HepG2 (cell line): ENCODE measurements at regions not wholly inside any gene's neighbourhood (a gene's known extent, or its start where the extent isn't known, plus 50 kb on each side); places are given as distances from the start of the nearest gene placed in this dataset.

Source experiments
- CTCF ChIP-seq: sonication (generic); formaldehyde crosslinking; IDR thresholded peaks from 2 replicates; pipeline ENCODE4 v1.5.0; 2020; ENCODE audit warnings: mild to moderate bottlenecking, missing genetic modification reagents, moderate library complexity
- ELF1 ChIP-seq: sonication (generic); formaldehyde crosslinking; IDR thresholded peaks from 2 replicates; pipeline ENCODE4 v1.4.0; 2020; ENCODE audit warnings: missing genetic modification reagents
- FOXJ3 ChIP-seq: sonication (generic); formaldehyde crosslinking; IDR thresholded peaks from 2 replicates; pipeline ENCODE4 v1.4.0; 2020; ENCODE audit warnings: missing genetic modification reagents, mild to moderate bottlenecking, borderline replicate concordance
- POLR2A ChIP-seq, 2 experiments: IDR thresholded peaks; 2 replicates each; pipeline ENCODE4 v1.6.1; 2011; ENCODE audit warnings: low read depth in 2 of 2, low read length in 2 of 2, mild to moderate bottlenecking in 1 of 2, moderate library complexity in 1 of 2; ENCODE audit not compliant: insufficient read depth in 1 of 2
- SNAPC5 ChIP-seq: sonication (generic); formaldehyde crosslinking; IDR thresholded peaks from 2 replicates; pipeline ENCODE4 v1.8.1; 2023; ENCODE audit warnings: mild to moderate bottlenecking, missing genetic modification reagents, borderline replicate concordance
- ZNF251 ChIP-seq: sonication (generic); formaldehyde crosslinking; IDR thresholded peaks from 2 replicates; pipeline ENCODE4 v1.9.0; 2021; ENCODE audit warnings: mild to moderate bottlenecking, missing genetic modification reagents
- ZNF431 ChIP-seq: sonication (generic); formaldehyde crosslinking; IDR thresholded peaks from 2 replicates; pipeline ENCODE4 v1.9.0; 2022; ENCODE audit warnings: missing genetic modification reagents, low read depth, mild to moderate bottlenecking, borderline replicate concordance
- ZNF598 ChIP-seq: sonication (generic); formaldehyde crosslinking; IDR thresholded peaks from 2 replicates; pipeline ENCODE4 v1.5.1; 2020; ENCODE audit warnings: mild to moderate bottlenecking, missing genetic modification reagents, borderline replicate concordance
- ZNF672 ChIP-seq: sonication (generic); formaldehyde crosslinking; IDR thresholded peaks from 2 replicates; pipeline ENCODE4 v1.8.1; 2022; ENCODE audit warnings: missing genetic modification reagents
- TF ChIP-seq, protein P1 (sequence below), 2 experiments: IDR thresholded peaks; 2 replicates each; pipeline ENCODE4 v1.6.1; 2011 to 2012; ENCODE audit warnings: low read length in 2 of 2, borderline replicate concordance in 1 of 2, low read depth in 1 of 2, mild to moderate bottlenecking in 1 of 2, moderate library complexity in 1 of 2
- TF ChIP-seq, protein P2 (sequence below): sonication (generic); formaldehyde crosslinking; IDR thresholded peaks from 2 replicates; pipeline ENCODE4 v1.5.0; 2020; ENCODE audit warnings: mild to moderate bottlenecking, missing genetic modification reagents

DNA sequence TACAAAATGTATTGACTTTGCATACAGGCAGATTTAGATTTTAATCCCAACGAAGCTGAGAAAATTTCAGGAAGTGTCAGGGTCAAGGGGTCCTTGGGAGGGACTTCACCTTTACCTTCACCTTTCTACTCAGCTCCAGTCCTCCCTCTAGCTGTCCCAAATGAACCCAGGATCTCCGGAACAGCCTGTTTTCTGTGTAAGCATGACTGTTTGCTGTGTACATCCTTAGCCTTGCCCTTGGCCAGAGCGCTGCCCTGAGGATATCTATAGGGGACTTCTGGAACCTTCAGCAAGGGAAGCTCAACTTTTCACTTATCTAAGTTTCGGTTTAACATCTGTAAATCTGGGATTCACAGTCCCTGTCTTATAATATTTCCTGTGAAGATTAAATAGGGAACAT is 246.8 kb upstream of the ST6GAL2 start:
- TF ChIP-seq, protein P1, sequence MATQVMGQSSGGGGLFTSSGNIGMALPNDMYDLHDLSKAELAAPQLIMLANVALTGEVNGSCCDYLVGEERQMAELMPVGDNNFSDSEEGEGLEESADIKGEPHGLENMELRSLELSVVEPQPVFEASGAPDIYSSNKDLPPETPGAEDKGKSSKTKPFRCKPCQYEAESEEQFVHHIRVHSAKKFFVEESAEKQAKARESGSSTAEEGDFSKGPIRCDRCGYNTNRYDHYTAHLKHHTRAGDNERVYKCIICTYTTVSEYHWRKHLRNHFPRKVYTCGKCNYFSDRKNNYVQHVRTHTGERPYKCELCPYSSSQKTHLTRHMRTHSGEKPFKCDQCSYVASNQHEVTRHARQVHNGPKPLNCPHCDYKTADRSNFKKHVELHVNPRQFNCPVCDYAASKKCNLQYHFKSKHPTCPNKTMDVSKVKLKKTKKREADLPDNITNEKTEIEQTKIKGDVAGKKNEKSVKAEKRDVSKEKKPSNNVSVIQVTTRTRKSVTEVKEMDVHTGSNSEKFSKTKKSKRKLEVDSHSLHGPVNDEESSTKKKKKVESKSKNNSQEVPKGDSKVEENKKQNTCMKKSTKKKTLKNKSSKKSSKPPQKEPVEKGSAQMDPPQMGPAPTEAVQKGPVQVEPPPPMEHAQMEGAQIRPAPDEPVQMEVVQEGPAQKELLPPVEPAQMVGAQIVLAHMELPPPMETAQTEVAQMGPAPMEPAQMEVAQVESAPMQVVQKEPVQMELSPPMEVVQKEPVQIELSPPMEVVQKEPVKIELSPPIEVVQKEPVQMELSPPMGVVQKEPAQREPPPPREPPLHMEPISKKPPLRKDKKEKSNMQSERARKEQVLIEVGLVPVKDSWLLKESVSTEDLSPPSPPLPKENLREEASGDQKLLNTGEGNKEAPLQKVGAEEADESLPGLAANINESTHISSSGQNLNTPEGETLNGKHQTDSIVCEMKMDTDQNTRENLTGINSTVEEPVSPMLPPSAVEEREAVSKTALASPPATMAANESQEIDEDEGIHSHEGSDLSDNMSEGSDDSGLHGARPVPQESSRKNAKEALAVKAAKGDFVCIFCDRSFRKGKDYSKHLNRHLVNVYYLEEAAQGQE (IDR thresholded peaks at IDR 0.05; ENCODE audit: borderline replicate concordance in 1 of 2, low read depth in 1 of 2, low read length in 2 of 2): no peak
- no peak for TF ChIP-seq ZNF431 (CRISPR knock-in tag)
- no peak for TF ChIP-seq ZNF672 (CRISPR knock-in tag)
- no peak for TF ChIP-seq ELF1 (CRISPR knock-in tag)
- TF ChIP-seq POLR2A (IDR thresholded peaks at IDR 0.05; ENCODE audit: insufficient read depth in 1 of 2, low read depth in 2 of 2, low read length in 2 of 2): no peak
- no peak for TF ChIP-seq CTCF (CRISPR knock-in tag)
- TF ChIP-seq, protein P2, sequence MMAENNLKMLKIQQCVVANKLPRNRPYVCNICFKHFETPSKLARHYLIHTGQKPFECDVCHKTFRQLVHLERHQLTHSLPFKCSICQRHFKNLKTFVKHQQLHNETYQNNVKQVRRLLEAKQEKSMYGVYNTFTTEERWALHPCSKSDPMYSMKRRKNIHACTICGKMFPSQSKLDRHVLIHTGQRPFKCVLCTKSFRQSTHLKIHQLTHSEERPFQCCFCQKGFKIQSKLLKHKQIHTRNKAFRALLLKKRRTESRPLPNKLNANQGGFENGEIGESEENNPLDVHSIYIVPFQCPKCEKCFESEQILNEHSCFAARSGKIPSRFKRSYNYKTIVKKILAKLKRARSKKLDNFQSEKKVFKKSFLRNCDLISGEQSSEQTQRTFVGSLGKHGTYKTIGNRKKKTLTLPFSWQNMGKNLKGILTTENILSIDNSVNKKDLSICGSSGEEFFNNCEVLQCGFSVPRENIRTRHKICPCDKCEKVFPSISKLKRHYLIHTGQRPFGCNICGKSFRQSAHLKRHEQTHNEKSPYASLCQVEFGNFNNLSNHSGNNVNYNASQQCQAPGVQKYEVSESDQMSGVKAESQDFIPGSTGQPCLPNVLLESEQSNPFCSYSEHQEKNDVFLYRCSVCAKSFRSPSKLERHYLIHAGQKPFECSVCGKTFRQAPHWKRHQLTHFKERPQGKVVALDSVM (CRISPR knock-in tag): no peak
- TF ChIP-seq ZNF598: no peak
- no peak for TF ChIP-seq SNAPC5
- TF ChIP-seq FOXJ3: no peak
- no peak for TF ChIP-seq ZNF251 (CRISPR knock-in tag)
